ENCODE measurements at regions not wholly inside any gene's neighbourhood (a gene's known extent, or its start where the extent isn't known, plus 50 kb on each side); places are given as distances from the start of the nearest gene placed in this dataset.

- TF ChIP-seq CTCF (IDR thresholded peaks at IDR 0.05) = no peak
- TF ChIP-seq ZFX (IDR thresholded peaks at IDR 0.05; ENCODE audit: borderline replicate concordance) = no peak
Measured at GRCh38 chr5:21185536-21185935, 1197.5 kb upstream of the CDH18 start.
